H9 (cell line): ENCODE measurements at regions not wholly inside any gene's neighbourhood (a gene's known extent, or its start where the extent isn't known, plus 50 kb on each side); places are given as distances from the start of the nearest gene placed in this dataset.
A peak's percentile ranks its signal among the peaks of the same experiment; 100 is the strongest.

Experiments used
- DNase-seq: peaks from one replicate; pipeline ENCODE4 v3.0.0-alpha.2; 2017
- H2AFZ ChIP-seq: one replicate; pipeline ENCODE4 v1.6.1; 2013; ENCODE audit warnings: mild to moderate bottlenecking, low read length, control low read depth, moderate library complexity
- H2AK5ac ChIP-seq: 2 replicates; pipeline ENCODE4 v1.6.1; 2013; ENCODE audit warnings: low read length, control low read depth, mixed read lengths; ENCODE audit not compliant: insufficient read length
- H2BK120ac ChIP-seq: one replicate; pipeline ENCODE4 v1.6.1; 2013; ENCODE audit warnings: low read depth, mild to moderate bottlenecking, low read length, control low read depth, inconsistent platforms; ENCODE audit not compliant: poor library complexity, severe bottlenecking
- H2BK12ac ChIP-seq: 2 replicates; pipeline ENCODE4 v1.6.1; 2013; ENCODE audit warnings: low read length, control low read depth, mixed read lengths, low read depth; ENCODE audit not compliant: insufficient read length
- H2BK15ac ChIP-seq: 2 replicates; pipeline ENCODE4 v1.6.1; 2013; ENCODE audit warnings: low read depth, low read length, control low read depth
- H2BK20ac ChIP-seq: one replicate; pipeline ENCODE4 v1.6.1; 2013; ENCODE audit warnings: low read depth, mild to moderate bottlenecking, low read length, control low read depth, inconsistent platforms; ENCODE audit not compliant: poor library complexity, severe bottlenecking
- H2BK5ac ChIP-seq: 2 replicates; pipeline ENCODE4 v1.6.1; 2013; ENCODE audit warnings: low read length, control low read depth, mixed read lengths; ENCODE audit not compliant: insufficient read length
- H3K14ac ChIP-seq: 2 replicates; pipeline ENCODE4 v1.6.1; 2013; ENCODE audit warnings: low read length, control low read depth; ENCODE audit not compliant: insufficient read depth
- H3K18ac ChIP-seq: 2 replicates; pipeline ENCODE4 v1.6.1; 2013; ENCODE audit warnings: low read depth, mild to moderate bottlenecking, mixed read lengths, low read length, control low read depth; ENCODE audit not compliant: insufficient read length
- H3K23ac ChIP-seq: 2 replicates; pipeline ENCODE4 v1.6.1; 2013; ENCODE audit warnings: low read length, control low read depth, mixed read lengths, low read depth; ENCODE audit not compliant: insufficient read length
- H3K23me2 ChIP-seq: 2 replicates; pipeline ENCODE4 v1.6.1; 2013; ENCODE audit warnings: low read depth, mild to moderate bottlenecking, mixed read lengths, low read length, control low read depth; ENCODE audit not compliant: insufficient read length, poor library complexity, severe bottlenecking
- H3K27ac ChIP-seq: 2 replicates; pipeline ENCODE4 v1.5.1; 2013; ENCODE audit warnings: low read length, control low read depth, mixed read lengths, low read depth; ENCODE audit not compliant: insufficient read length
- H3K27me3 ChIP-seq: 2 replicates; pipeline ENCODE4 v1.6.1; 2013; ENCODE audit warnings: low read length, control low read depth, inconsistent platforms; ENCODE audit not compliant: insufficient read depth
- H3K4ac ChIP-seq: 2 replicates; pipeline ENCODE4 v1.6.1; 2013; ENCODE audit warnings: low read depth, mild to moderate bottlenecking, control low read depth, inconsistent platforms, low read length, moderate library complexity
- H3K4me1 ChIP-seq: 2 replicates; pipeline ENCODE4 v1.6.1; 2013; ENCODE audit warnings: low read length, control low read depth, inconsistent platforms; ENCODE audit not compliant: insufficient read depth
- H3K4me2 ChIP-seq: 2 replicates; pipeline ENCODE4 v1.6.1; 2013; ENCODE audit warnings: low read length, control low read depth, mixed read lengths; ENCODE audit not compliant: insufficient read length, insufficient read depth
- H3K56ac ChIP-seq: 2 replicates; pipeline ENCODE4 v1.6.1; 2013; ENCODE audit warnings: low read depth, mild to moderate bottlenecking, mixed read lengths, low read length, control low read depth; ENCODE audit not compliant: insufficient read length
- H3K79me1 ChIP-seq: 2 replicates; pipeline ENCODE4 v1.6.1; 2013; ENCODE audit warnings: low read depth, mild to moderate bottlenecking, moderate library complexity, low read length, control low read depth, inconsistent platforms; ENCODE audit not compliant: insufficient read depth, poor library complexity, severe bottlenecking
- H3K79me2 ChIP-seq: 2 replicates; pipeline ENCODE4 v1.6.1; 2013; ENCODE audit warnings: low read length, control low read depth, inconsistent platforms; ENCODE audit not compliant: insufficient read depth
- H3K9ac ChIP-seq: 2 replicates; pipeline ENCODE4 v1.6.1; 2013; ENCODE audit warnings: low read length, control low read depth, mixed read lengths; ENCODE audit not compliant: insufficient read length; ENCODE audit errors: extremely low read depth
- H3K9me3 ChIP-seq: one replicate; pipeline ENCODE4 v1.6.1; 2013; ENCODE audit warnings: low read depth, low read length, inconsistent platforms; ENCODE audit not compliant: control insufficient read depth
- H3T11ph ChIP-seq: one replicate; pipeline ENCODE4 v1.6.1; 2013; ENCODE audit warnings: mild to moderate bottlenecking, low read length, control low read depth, inconsistent platforms
- H4K20me1 ChIP-seq: one replicate; pipeline ENCODE4 v1.6.1; 2013; ENCODE audit not compliant: control insufficient read depth, insufficient read length, insufficient read depth
- H4K5ac ChIP-seq: 2 replicates; pipeline ENCODE4 v1.6.1; 2013; ENCODE audit warnings: low read depth, mild to moderate bottlenecking, mixed read lengths, low read length, control low read depth; ENCODE audit not compliant: insufficient read length
- H4K8ac ChIP-seq: replicated peaks from 2 replicates; pipeline ENCODE4 v1.6.1; 2013; ENCODE audit warnings: low read length, control low read depth, mixed read lengths, low read depth; ENCODE audit not compliant: insufficient read length
- H4K91ac ChIP-seq: 2 replicates; pipeline ENCODE4 v1.6.1; 2013; ENCODE audit warnings: low read depth, mild to moderate bottlenecking, moderate library complexity, mixed read lengths, low read length, control low read depth; ENCODE audit not compliant: insufficient read length
- H3K27ac Mint-ChIP-seq, 3 experiments: 2 replicates in 2 of 3; 3 replicates in 1 of 3; pipeline ENCODE4 v1.8.0; 2020 to 2021; ENCODE audit warnings: mixed read lengths in 3 of 3, mild to moderate bottlenecking in 1 of 3, moderate library complexity in 1 of 3
- H3K27me3 Mint-ChIP-seq: 2 replicates; pipeline ENCODE4 v1.8.0; 2021; ENCODE audit warnings: low read depth, mild to moderate bottlenecking, moderate library complexity, mixed read lengths
- H3K36me3 Mint-ChIP-seq, 3 experiments: 2 replicates in 2 of 3; 3 replicates in 1 of 3; pipeline ENCODE4 v1.8.0; 2020 to 2021; ENCODE audit warnings: low read depth in 3 of 3, mixed read lengths in 3 of 3; ENCODE audit not compliant: insufficient read depth in 1 of 3
- H3K4me1 Mint-ChIP-seq, 2 experiments: 2 replicates each; pipeline ENCODE4 v1.8.0; 2020; ENCODE audit warnings: mixed read lengths in 2 of 2
- H3K4me3 Mint-ChIP-seq, 2 experiments: 2 replicates in 1 of 2; 3 replicates in 1 of 2; pipeline ENCODE4 v1.8.0; 2020 to 2021; ENCODE audit warnings: mild to moderate bottlenecking in 2 of 2, mixed read lengths in 2 of 2, moderate library complexity in 1 of 2
- H3K9me3 Mint-ChIP-seq, 2 experiments: 2 replicates in 1 of 2; 3 replicates in 1 of 2; pipeline ENCODE4 v1.8.0; 2020; ENCODE audit warnings: mild to moderate bottlenecking in 2 of 2, mixed read lengths in 2 of 2, moderate library complexity in 1 of 2
- WGBS: extraction: QIAGEN DNeasy Blood & Tissue Kit; methylation state at CpG from one replicate; pipeline ENCODE4 v1.1.7; 2013; ENCODE audit warnings: missing lambda C conversion rate, low lambda C conversion rate, mixed read lengths; ENCODE audit not compliant: insufficient read length; ENCODE audit errors: extremely low coverage; 5-methylcytosine and 5-hydroxymethylcytosine counted together
- TF ChIP-seq, protein P1 (sequence below): fragments of 200-600 bp; sonication (generic); conservative IDR thresholded peaks from 3 replicates; pipeline ENCODE4 v1.8.0; 2021; ENCODE audit warnings: antibody characterized with exemption, mild to moderate bottlenecking

DNA sequence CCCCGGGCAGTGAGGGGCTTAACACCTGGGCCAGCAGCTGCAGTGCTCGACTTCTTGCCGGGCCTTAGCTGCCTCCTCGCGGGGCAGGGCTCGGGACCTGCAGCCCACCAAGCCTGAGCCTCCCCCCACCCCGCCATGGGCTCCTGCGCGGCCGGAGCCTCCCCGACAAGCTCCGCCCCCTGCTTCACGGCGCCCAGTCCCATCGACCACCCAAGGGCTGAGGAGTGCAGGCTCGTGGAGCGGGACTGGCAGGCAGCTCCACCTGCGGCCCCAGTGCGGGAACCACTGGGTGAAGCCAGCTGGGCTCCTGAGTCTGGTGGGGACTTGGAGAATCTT, 67.8 kb upstream of the NR5A2 start:
- Histone ChIP-seq H3K79me1 (no peaks in the 10 kb centered on the region), H3K79me2 (no peaks in the 10 kb centered on the region), H3K56ac (no peak overlapping the region), H2BK12ac (no peak overlapping the region), H3K9me3 (no peaks in the 10 kb centered on the region), H3K4me1 (no peaks in the 10 kb centered on the region), H2BK20ac (no peak overlapping the region), H4K5ac (no peak overlapping the region), H3T11ph (no peak overlapping the region), H2BK5ac (no peak overlapping the region), H2BK120ac (no peak overlapping the region), H2AFZ (no peak overlapping the region), H3K23me2 (no peaks in the 10 kb centered on the region), H3K18ac (no peak overlapping the region), H2AK5ac (no peak overlapping the region), H2BK15ac (no peak overlapping the region), H3K14ac (peak overlapping the region; percentile 47; the same call in 1 of the 2 replicates), H3K27ac (no peak overlapping the region), H3K9ac (no peak overlapping the region), H4K8ac (no peak overlapping the region), H3K4me2 (no peak overlapping the region), H3K4ac (no peak overlapping the region), H3K23ac (no peak overlapping the region), H4K20me1 (no peaks in the 10 kb centered on the region), H3K27me3 (no peaks in the 10 kb centered on the region), H4K91ac (no peak overlapping the region)
- DNase-seq: peak; percentile 31
- no peak overlapping the region for H3K4me3 Mint-ChIP-seq
- WGBS: no CpG with 5 or more reads among the region's 19 CpGs
- H3K9me3 Mint-ChIP-seq: peaks cover 0 to 2% of the 10 kb centered on the region in 2 experiments; a peak in 1 of 5 replicates
- no peaks in the 10 kb centered on the region; a peak in 1 of 7 replicates for H3K36me3 Mint-ChIP-seq
- no peaks in the 10 kb centered on the region for H3K27me3 Mint-ChIP-seq
- TF ChIP-seq, protein P1, sequence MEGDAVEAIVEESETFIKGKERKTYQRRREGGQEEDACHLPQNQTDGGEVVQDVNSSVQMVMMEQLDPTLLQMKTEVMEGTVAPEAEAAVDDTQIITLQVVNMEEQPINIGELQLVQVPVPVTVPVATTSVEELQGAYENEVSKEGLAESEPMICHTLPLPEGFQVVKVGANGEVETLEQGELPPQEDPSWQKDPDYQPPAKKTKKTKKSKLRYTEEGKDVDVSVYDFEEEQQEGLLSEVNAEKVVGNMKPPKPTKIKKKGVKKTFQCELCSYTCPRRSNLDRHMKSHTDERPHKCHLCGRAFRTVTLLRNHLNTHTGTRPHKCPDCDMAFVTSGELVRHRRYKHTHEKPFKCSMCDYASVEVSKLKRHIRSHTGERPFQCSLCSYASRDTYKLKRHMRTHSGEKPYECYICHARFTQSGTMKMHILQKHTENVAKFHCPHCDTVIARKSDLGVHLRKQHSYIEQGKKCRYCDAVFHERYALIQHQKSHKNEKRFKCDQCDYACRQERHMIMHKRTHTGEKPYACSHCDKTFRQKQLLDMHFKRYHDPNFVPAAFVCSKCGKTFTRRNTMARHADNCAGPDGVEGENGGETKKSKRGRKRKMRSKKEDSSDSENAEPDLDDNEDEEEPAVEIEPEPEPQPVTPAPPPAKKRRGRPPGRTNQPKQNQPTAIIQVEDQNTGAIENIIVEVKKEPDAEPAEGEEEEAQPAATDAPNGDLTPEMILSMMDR: no peak
- H3K27ac Mint-ChIP-seq: no peak overlapping the region
- H3K4me1 Mint-ChIP-seq: peaks cover 5 to 20% of the 10 kb centered on the region in 2 experiments
